GM12878 (cell line): ENCODE measurements at regions not wholly inside any gene's neighbourhood (a gene's known extent, or its start where the extent isn't known, plus 50 kb on each side); places are given as distances from the start of the nearest gene placed in this dataset.

Source experiments
- CHD4 ChIP-seq: fragments of 200-600 bp; sonication (generic); IDR thresholded peaks from 2 replicates; pipeline ENCODE4 v1.6.1; 2016; ENCODE audit warnings: mild to moderate bottlenecking
- CTCF ChIP-seq, 3 experiments: IDR thresholded peaks in 2 of 3; conservative IDR thresholded peaks in 1 of 3; 2 replicates each; pipeline ENCODE4 v1.5.1; 2011; ENCODE audit warnings: low read depth in 3 of 3, low read length in 3 of 3, mild to moderate bottlenecking in 3 of 3, control low read depth in 2 of 3, moderate library complexity in 2 of 3, inconsistent platforms in 1 of 3, mixed read lengths in 1 of 3; ENCODE audit not compliant: control insufficient read depth in 2 of 3, insufficient read depth in 1 of 3; ENCODE audit errors: extremely low read depth in 1 of 3
- EZH2 ChIP-seq: IDR thresholded peaks from 2 replicates; pipeline ENCODE4 v1.6.1; 2012; ENCODE audit warnings: low read depth, mild to moderate bottlenecking, control low read depth, inconsistent platforms, low read length, borderline replicate concordance; ENCODE audit not compliant: control insufficient read depth
- POLR2AphosphoS5 ChIP-seq: IDR thresholded peaks from 2 replicates; pipeline ENCODE4 v1.6.1; 2011; ENCODE audit warnings: mild to moderate bottlenecking, low read length, inconsistent platforms
- SIN3A ChIP-seq: IDR thresholded peaks from 2 replicates; pipeline ENCODE4 v1.6.1; 2012; ENCODE audit warnings: low read depth, low read length, improper control_type of control experiment
- SP1 ChIP-seq: IDR thresholded peaks from one replicate; pipeline ENCODE4 v1.6.1; 2011; ENCODE audit warnings: low read depth, low read length
- TF ChIP-seq, protein P1 (sequence below): fragments of 450-650 bp; IDR thresholded peaks from 2 replicates; pipeline ENCODE4 v1.6.1; 2014; ENCODE audit warnings: mild to moderate bottlenecking
- TF ChIP-seq, protein P2 (sequence below): fragments of 450-650 bp; IDR thresholded peaks from 2 replicates; pipeline ENCODE4 v1.6.1; 2016; ENCODE audit warnings: mild to moderate bottlenecking

DNA sequence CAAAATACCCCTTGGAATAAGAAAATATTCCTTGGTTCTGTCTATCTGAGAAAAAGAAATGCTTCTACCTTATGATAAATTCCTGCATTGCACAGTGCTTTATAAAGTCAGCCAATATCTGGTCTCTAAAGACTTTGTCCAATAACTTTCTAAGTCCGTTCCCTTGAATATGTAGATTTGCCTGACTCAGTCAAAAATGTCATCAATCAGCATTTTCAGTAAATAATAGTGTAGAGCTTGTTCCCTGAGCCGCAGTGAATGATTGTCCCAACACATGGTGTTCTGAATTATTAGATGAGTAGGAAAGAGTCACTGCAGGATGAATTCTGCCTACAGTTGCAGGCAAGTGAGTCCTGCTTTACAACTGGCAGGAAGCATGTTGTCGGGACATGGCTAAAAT lies 316.8 kb upstream of the RBMS1 start:
- TF ChIP-seq, protein P1, sequence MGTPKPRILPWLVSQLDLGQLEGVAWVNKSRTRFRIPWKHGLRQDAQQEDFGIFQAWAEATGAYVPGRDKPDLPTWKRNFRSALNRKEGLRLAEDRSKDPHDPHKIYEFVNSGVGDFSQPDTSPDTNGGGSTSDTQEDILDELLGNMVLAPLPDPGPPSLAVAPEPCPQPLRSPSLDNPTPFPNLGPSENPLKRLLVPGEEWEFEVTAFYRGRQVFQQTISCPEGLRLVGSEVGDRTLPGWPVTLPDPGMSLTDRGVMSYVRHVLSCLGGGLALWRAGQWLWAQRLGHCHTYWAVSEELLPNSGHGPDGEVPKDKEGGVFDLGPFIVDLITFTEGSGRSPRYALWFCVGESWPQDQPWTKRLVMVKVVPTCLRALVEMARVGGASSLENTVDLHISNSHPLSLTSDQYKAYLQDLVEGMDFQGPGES, result no peak
- TF ChIP-seq POLR2AphosphoS5 (no peak), SP1 (no peak), CTCF (IDR thresholded peaks at IDR 0.05 in 2 of 3, conservative IDR thresholded peaks at IDR 0.05 in 1 of 3; ENCODE audit: control insufficient read depth in 2 of 3, extremely low read depth in 1 of 3, insufficient read depth in 1 of 3, low read depth in 3 of 3, low read length in 3 of 3) (no peak), CHD4 (no peak), EZH2 (no peak), SIN3A (no peak)
- TF ChIP-seq, protein P2, sequence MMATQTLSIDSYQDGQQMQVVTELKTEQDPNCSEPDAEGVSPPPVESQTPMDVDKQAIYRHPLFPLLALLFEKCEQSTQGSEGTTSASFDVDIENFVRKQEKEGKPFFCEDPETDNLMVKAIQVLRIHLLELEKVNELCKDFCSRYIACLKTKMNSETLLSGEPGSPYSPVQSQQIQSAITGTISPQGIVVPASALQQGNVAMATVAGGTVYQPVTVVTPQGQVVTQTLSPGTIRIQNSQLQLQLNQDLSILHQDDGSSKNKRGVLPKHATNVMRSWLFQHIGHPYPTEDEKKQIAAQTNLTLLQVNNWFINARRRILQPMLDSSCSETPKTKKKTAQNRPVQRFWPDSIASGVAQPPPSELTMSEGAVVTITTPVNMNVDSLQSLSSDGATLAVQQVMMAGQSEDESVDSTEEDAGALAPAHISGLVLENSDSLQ, result no peak
